ENCODE measurements at regions not wholly inside any gene's neighbourhood (a gene's known extent, or its start where the extent isn't known, plus 50 kb on each side); places are given as distances from the start of the nearest gene placed in this dataset.
A peak's percentile ranks its signal among the peaks of the same experiment; 100 is the strongest.
"Not testable (repeated sequence)": the region's sequence is repeated elsewhere in the genome, so short reads cannot be mapped to it uniquely, and the experiment has no call there.

DNA sequence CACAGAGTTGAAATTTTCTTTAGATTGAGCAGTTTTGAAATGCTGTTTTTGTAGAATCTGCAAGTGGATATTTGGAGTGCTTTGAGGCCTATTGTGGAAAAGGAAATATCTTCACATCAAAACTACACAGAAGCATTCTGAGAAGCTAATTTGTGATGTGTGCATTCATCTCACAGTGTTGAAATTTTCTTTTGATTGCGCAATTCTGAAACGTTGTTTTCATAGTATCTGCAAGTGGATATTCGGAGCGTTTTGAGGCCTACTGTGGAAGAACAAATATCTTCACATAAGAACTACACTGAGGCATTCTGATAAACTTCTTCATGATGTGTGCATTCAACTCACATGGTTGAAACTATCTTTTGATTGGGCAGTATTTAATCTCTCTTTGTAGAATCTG is 3143.4 kb upstream of the OR11H1 start:
- DNase-seq (ENCODE audit: low spot score); ATAC-seq; intact Hi-C loops (cut with DNase I): not testable (repeated sequence)

- ATAC-seq; intact Hi-C loops (cut with DNase I): not testable (repeated sequence)
- peak; percentile 27 for DNase-seq (ENCODE audit: low spot score)
Measured at GRCh38 chr22:12388824-12389800, 3138.9 kb upstream of the OR11H1 start.

GRCh38 chr22:12397270-12397669 is 3130.7 kb upstream of the OR11H1 start:
- DNase-seq (ENCODE audit: low spot score); intact Hi-C loops (cut with DNase I); ATAC-seq: not testable (repeated sequence)

GRCh38 chr22:12401942-12402341 is 3126.1 kb upstream of the OR11H1 start:
- ATAC-seq; intact Hi-C loops (cut with DNase I); DNase-seq (ENCODE audit: low spot score): not testable (repeated sequence)

DNA sequence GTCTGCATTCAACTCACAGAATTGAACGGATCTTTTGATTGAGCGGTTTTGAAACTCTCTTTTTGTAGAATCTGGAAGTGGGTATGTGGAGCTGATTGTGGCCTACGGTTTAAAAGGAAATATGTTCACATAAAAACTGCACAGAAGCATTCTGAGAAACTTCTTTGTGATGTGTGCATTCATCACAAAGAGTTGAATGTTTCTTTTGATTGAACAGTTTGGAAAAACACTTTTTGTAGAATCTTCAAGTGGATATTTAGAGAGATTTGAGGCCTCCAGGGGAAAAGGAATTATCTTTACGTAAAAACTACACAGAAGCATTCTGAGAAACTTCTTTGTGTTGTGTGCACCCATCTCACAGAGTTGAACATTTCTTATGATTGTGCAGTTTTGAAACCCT is 3125.5 kb upstream of the OR11H1 start:
- intact Hi-C loops (cut with DNase I); ATAC-seq; DNase-seq (ENCODE audit: low spot score): not testable (repeated sequence)

DNA sequence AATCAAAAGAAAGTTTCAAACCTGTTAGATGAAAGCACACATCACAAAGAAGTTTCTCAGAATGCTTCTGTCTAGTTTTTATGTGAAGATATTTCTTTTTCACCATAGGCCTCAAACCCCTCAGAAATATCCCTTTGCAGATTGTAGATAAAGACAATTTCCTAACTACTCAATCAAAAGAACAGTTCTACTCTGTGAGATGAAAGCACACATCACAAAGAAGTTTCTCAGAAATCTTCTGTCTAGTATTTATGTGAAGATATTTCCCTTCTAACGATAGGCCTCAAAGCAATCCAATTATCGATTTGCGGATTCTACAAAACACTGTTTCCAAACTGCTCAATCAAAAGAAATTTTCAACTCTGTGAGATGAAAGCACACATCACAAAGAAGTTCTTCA is 3092.1 kb upstream of the OR11H1 start:
- DNase-seq (ENCODE audit: low spot score); ATAC-seq; intact Hi-C loops (cut with DNase I): not testable (repeated sequence)
